ENCODE measurements at regions not wholly inside any gene's neighbourhood (a gene's known extent, or its start where the extent isn't known, plus 50 kb on each side); places are given as distances from the start of the nearest gene placed in this dataset.
A peak's percentile ranks its signal among the peaks of the same experiment; 100 is the strongest.

DNA sequence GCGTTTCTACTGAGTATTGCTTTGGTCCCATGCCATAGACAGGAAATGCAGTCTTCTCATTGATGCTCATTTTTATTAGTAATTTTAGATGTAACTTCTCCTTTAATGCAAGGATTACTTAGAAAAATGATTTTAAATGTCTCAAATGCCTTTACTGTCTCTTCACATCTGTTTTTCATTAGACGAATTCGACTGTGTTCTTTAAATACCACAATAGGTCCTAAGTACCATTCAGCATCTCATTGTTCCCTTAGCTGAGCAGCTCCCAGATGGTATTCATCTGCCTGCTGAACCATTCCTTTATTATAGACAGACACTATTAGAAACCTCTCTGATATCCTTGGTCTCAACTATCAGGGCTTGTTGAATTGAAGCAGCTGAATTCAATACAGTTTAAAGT, 113.6 kb downstream of the LSMEM1 start:
- DNase-seq (ENCODE audit: low spot score) = no peak

DNA sequence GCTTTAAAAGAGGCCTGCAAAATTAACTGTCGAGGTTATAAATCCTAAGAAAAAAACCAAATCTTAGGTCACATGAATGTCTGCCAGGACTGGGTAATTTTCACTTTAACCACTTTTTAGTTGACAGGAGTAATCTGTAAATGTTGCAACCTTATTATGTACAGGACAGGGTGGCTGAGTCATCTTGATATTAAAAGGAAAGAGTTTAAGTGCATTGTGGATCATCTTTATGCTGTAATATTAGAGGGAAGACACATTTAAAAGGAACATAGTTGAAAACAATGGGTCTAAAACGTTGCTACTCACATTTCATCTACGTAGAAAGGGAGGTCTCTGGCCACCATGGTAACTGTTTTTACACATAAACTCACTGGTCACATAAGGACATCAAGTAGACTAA, 115.5 kb downstream of the LSMEM1 start:
- no peak for DNase-seq (ENCODE audit: low spot score)

DNA sequence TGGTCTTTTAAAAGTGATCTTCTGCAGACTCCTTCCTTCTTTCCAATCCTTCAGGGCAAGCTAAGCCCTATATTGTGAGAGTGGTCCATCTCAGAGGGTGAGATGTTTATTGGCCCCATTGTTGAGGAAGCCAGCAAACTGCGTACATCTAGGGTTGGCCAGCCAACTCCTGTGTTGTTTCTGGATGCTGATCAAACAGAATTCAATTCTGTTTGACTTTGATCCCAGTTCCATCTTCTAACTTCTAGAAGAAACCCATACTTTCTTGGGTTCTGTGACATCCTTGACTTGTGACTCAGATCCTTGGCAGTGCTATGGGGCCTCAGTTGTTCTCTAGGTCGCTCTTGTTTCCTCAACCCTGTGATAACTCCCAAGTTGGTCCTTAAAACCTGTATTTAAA, 116.2 kb downstream of the LSMEM1 start:
- DNase-seq (ENCODE audit: low spot score) = no peak

DNA sequence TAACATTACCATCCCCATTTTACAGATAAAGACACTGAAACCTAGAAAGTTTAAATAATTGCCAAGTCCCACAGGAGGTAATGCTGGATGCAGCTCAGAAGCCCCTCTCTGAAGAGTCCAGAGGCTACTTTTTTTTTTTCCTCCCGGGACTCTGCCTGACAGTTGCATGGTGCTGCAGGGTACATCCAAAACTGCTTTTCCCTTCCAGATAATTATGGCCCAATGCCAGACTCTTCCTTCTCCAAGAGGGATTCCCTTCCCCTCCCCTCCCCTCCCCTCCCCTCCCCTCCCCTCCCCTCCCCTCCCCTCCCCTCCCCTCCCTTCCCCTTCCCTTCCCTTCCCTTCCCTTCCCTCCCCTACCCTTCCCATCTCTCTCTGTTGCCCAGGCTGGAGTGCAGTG, 122.9 kb downstream of the LSMEM1 start:
- no peak for DNase-seq (ENCODE audit: low spot score)

DNA sequence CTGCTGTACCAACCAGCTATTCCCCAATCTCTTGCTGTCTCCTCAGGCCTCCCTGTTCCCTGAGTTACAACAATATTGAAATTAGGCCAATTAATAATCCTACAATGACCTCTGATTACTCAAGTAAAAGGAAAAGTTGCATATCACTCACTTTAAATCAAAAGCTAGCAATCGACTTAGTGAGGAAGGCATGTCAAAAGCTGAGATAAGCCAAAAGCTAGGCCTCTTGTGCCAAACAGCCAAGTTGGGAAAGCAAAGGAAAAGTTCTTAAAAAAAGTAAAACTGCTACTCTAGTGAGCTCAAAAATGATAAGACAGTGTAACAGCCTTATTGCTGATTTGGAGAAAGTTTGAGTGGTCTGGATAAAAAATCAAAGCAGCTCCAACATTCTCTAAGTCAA, 129.8 kb downstream of the LSMEM1 start:
- no peak for DNase-seq (ENCODE audit: low spot score)

DNA sequence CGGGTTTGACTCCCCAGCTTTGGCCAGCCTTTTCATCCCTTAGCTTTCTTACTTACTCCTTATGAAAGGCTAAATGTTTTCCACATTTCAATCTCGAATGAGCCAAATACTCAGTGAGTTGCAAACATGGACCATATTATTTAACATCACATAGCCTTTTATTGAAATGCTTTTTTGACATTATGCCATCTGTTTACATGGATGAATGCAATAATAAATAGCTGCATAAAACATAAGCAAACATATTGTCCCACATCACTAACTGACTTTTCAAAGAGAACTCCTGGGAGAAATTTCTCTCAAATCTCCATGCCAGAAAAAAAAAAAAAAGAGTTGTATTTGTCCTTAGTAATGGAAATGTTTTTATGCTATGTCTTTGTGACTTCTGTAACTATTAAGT, 134.9 kb downstream of the LSMEM1 start:
- no peak for DNase-seq (ENCODE audit: low spot score)

DNA sequence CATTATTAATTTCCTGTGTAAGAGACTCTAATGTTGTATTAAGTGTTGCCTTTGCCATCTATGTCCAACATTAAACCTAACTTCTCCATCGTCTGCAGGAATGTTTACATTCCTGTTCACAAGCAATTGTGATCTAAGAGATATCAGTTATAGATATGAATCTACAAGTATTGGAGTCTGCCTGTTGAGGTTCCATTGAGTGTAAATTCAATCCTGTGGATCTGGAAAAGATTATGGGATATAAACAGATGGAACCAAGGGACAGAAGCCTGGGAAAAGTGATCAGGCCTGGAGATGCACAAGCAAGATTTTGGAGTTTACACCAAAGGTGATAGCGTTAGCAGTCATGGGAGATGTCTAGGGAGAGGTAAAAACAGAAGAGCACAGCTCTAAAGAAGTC, 135.5 kb downstream of the LSMEM1 start:
- DNase-seq (ENCODE audit: low spot score) = no peak

DNA sequence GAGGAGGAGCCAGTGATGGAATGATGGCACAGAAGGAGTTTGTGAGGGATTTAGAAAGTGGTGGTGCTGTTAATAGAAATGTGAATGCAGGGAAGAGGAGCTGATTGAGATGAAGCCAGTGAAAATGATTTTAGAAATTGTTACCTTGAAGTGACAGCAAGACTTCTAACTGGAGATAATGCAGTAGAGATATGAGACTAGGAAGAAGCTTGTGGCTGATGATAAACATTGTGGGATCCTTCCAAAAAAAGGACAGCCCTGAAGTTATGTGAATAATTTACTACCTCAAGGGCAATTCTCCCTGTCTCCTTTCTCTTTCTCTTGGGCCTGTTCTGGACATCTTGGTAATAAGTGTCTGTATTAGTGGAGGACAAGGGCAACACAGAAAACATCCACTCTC, 138.6 kb downstream of the LSMEM1 start:
- no peak for DNase-seq (ENCODE audit: low spot score)

DNA sequence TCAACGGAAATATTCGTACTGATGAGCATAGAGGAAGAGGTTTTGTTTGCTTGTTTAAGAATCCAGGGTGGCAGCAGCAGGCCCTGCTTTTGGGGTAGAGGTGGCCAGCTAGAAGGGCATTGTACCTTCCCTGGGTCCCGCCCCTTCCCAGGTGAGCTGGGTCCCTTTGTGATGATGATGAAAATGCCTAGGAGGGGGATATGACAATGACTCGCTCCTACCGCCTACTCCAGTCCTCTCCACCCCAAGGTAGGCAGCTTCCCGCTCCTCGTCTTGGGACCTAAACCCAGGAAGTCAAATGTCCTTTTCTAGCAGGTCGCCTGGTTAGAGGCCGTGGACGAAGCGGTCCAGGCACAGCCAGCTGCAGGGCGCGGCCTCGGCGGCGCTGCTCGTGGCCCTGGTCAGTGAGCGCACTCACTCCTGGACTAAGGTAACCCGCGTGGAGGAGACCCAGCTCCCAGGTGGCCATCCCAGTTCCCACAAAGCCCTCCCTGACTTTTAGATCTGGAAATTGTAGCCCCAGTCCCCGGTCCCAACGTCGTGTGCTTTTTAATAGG, 141.4 kb downstream of the LSMEM1 start:
- DNase-seq (ENCODE audit: low spot score) = no peak

DNA sequence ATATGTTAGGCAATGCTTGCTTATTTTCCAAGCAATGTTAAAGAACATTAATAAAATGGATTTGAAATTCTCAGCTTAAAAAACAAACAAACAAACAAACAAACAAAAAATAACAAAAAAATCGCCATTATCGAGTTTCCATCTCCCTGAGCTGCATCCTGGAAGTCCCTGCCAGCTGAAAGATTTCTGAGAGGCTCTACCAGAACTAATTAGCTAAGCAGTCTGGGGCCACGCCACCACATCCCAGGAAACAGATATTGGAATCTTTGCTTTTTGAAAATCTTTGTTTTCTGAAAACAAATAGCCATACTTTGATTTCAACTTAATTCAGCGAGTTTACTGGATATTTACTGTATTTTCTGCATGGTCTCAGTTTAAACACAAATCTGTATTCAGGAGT, 143.6 kb downstream of the LSMEM1 start:
- DNase-seq (ENCODE audit: low spot score) = no peak

DNA sequence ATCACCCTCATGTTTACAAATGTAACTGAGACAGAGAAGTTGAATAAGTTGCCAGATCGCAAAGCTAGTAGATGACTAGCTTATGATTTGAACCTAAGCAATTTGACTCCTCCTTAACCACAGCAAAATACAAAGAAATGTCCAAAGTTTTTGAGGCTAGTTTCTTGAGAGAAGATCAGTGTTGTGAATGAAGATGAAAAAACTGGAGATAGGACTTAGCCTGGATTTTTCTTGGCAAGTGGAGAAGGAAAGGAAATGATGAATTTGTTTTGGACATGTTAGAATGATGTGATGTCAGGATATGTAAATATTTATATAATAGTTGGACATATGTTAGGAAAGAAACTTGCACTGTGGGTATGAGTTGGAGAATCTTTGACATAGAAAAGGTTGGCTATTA, 149.8 kb downstream of the LSMEM1 start:
- DNase-seq (ENCODE audit: low spot score) = no peak

DNA sequence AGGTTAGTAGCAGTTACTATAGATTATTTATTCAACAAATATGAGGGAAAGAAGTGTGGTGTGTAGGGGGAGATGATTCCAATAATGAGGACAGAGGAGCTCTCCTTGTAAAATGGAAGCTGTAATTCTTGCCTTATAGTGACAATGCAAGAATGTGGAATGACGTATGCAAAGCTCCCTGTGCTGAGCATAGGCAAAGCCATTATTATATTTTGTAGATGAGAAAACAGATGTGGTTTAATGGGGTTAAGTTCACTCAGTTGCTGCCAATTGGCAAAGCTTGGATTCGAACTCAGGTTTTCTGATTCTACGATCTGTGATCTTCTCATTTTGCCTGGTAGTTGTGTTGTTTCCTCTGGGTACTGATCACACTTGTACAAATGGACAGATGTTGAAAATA, 153.3 kb downstream of the LSMEM1 start:
- DNase-seq (ENCODE audit: low spot score) = no peak

DNA sequence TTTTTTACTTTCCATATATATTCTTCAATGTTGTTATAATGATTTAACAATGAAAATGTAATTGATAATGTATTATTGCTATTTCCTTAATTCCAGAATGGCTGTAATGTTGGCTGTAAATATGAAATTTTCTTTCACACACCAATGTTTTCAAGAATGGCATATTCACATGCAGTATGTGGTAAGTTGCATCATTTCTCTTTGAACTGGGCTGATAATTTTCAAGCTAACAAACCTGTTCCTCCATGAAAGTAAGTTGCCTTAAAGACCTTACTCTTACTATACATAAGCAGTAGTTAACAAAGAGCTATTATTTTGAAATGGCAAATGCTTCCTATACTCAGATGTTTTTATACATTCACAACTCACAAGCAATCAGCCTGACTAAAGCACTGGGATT, 154.5 kb downstream of the TMEM168 start:
- DNase-seq (ENCODE audit: low spot score) = no peak

DNA sequence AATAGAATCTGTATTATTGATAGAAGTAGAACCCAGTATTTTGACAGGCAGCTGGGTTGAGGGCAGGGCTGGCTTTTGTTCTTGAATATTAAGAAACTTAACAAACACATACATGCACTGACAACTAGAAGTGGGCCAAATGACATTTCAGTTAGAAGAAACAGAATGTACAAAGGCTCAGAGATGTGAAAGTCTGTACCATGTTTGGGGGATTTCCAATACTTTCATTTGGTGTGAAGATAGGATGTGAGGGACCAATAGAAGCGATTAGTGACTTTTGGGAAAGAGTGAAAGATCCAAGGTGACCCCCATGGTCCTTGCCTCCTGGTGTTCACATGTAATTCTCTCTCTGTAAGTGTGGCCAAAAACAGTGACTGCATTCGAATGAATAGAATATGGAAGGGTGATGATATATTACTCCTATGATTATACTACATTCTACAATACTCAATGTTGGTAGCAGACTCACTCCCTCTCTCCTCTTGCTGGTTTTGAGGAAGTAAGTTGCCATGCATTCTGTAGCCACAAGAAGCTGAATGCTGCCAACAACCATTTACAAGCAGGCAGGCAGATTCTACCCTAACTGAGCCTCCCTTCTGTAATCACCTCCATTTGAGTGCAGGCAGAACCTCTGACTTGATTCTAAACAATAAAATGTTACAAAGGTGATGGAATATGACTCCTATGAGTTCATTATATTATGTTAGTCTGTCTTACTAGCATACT, 151.4 kb downstream of the TMEM168 start:
- no peak for DNase-seq (ENCODE audit: low spot score)

DNA sequence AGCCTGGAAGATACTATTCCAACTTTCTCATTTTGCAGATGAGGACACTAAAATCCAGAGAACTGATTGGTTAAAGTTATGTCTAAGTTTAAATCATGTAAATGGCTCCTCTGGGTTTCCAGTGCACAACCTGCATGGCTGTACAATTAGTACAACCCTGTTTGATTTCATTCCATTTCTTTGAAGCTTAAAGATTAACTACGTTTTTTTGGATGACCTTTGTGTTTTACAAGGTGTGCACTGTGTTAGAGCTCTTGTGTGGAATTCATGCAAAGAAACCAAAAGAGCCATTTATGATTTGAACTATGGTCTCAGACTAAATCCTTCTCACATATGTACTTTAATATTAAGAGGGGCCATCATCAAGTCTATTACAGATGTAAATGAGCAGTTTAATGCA, 149.5 kb downstream of the TMEM168 start:
- DNase-seq (ENCODE audit: low spot score) = no peak

DNA sequence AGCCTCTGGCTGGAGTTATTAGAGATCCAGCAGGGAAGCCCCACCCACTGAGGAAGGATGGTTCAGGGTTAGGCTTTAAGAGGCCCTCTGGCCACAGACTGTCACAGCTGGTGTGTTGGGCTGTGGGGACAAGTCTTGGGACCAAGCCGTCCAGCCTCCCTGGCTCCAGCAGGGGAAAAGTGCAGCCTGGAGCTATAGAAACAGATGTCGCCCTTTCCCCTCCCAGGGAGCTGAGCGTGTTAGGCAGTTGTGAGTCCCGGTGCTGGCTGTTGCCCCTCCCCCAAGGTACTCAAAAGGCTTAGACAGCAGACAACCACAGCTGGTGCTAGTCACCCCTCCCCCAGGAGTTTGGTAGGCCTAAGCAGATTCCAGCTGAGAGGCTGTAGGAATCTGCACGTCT, 143.4 kb downstream of the TMEM168 start:
- DNase-seq (ENCODE audit: low spot score) = peak; percentile 39

DNA sequence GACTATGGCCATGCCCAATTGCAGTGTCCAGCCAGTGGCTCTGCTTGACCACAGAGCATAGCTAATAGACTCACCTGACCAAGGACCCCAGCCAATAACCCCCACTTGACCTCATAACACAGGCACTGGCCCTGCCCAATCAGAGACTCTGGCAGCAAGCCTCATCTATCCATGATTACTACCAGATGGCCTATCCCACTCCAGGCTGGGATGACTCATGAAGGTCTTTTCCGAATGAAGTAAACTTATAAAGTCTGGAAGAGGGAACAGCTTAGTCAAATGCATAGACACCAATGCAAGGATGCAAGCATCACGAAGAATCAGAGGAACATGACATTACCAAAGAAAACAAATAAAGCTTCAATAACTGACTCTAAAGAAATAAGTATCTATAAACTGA, 141.4 kb downstream of the TMEM168 start:
- DNase-seq (ENCODE audit: low spot score) = no peak

DNA sequence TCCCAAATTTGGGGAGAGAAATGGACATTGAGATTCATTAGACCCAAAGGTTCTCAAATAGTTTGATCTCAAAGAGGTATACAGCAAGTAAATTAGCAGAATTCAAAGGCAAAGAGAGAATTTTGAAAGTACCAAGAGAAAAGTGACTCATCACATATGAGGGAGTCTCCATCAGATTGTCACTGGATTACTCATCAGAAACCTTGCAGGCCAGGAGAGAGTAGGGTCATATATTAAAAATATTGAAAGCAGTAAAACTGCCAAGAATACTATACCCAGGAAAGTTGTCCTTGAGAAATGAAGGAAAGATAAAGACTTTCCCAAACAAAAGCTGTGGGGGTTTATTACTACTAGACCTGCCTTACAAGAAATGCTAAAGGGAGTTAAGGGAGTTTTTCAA, 140.6 kb downstream of the TMEM168 start:
- DNase-seq (ENCODE audit: low spot score) = no peak

DNA sequence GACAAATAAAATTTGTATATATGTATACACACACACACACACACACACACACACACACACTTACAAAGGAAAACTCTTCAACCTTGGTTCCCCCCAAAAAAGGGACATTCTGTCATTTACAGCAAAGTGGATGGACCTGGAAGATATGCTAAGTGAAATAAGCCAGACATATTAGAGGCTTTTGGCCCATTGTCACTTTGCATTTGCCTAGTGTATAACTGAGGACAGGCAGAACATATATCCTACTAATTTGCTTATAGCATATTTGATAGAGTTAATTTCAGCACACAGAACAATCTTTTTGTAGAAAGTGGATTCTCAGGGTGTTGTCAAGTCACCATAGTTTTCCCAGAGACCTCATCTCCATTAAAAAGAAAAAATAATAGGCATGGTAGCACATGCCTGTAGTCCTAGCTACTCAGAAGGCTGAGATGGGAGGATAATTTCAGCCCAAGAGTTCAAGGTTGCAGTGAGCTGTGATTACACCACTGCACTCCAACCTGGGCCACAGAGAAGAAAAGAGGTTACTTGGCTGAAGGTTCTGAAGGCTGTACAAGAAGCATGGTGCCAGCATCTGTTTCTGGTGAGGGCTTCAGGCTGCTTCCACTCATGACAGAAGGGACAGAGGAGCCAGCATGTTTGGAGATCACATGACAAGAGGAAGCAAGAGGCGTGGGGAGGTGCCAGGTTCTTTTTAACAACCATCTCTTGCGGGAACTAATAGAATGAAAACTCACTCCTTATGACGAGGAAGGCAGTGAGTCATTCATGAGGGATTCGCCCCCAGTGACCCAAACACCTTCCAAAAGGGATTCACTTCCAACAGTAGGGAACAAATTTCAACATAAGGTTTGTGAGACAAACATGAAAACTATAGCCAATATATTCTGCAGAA, 135.6 kb downstream of the TMEM168 start:
- no peak for DNase-seq (ENCODE audit: low spot score)

DNA sequence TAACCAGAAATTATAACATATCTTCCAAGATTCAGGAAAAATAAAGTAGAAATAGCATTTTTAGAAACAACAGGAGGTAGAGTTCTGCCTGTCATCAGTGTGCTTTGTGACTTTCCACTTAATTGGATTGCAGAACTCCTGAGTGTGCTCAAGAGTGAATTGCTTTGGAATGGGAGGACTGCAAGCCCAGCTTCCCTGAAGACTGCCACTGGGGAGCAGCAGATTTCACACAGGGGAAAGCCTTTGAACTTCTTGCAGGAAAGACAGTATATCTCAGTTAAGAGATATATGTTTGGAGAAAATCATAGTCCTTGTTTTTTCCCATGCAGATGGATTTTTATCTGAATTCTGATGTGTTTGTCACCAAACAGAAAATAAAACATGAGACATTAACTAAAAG, 124.5 kb downstream of the TMEM168 start:
- peak; percentile 40 for DNase-seq (ENCODE audit: low spot score)

DNA sequence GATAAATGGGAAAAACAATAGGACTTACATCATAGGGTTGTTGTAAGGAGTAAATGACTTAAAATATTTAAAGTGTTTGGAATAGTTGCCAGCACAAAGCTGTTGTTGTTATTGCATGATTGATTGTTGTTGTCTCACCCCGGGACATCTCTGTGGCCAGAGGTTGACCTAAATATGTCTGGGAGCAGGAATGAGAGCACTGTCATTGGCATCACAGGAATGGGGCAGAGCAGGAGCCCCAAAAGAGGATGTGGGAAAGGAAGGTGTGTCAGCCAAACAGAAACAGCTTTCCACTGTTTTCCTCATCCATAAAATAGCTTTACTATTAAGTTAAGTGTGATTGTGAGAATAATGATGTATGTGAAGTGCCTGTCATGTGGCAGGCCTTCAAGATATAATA, 121.6 kb downstream of the TMEM168 start:
- no peak for DNase-seq (ENCODE audit: low spot score)

DNA sequence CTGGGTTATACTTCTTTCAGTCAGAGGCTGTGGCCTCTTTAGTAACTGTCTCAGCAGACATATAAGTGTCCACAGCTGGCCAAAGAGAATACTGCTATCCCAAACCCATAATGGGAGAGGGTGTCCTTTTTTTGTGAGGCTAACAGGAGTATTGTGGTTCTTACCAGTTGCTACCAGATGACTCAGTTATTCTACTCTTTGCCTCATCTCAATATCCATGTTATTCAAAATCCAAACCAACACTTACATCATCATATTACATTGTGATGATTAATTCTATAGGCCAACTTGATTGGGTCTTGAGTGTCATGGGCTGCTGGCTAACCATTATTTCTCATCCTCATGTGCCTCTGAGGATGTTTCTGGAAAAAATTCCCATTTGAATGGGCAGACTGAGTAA, 120.9 kb downstream of the TMEM168 start:
- no peak for DNase-seq (ENCODE audit: low spot score)

DNA sequence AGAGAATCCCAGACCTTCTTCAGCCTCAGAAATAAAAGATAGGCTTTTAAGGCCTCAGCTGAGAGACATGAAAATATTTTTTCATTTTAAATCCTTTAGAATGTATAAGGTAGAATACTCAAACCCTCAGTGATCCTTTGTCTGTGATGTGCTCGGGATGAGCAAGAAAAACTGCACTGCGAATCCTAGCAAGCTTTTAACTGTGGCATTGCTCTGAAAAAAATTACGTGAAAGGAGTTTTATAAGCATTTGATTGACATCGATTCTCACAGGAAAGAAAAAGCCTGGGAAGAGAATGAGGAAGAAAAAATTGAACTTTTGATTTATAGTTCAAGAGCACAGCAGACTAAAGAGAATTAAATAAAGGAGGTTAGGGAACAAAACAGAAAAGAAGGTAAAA, 120.0 kb downstream of the TMEM168 start:
- no peak for DNase-seq (ENCODE audit: low spot score)
